Kidney epithelial cell (primary cell): ENCODE measurements at regions not wholly inside any gene's neighbourhood (a gene's known extent, or its start where the extent isn't known, plus 50 kb on each side); places are given as distances from the start of the nearest gene placed in this dataset.

Experiments
- DNase-seq: peaks from one replicate; pipeline ENCODE4 v3.0.0-alpha.2; 2010; ENCODE audit warnings: low read depth
- H3K27me3 ChIP-seq: 2 replicates; pipeline ENCODE4 v1.6.0; 2011; ENCODE audit warnings: low read length; ENCODE audit not compliant: control insufficient read depth, insufficient read depth
- H3K36me3 ChIP-seq: 2 replicates; pipeline ENCODE4 v1.5.1; 2011; ENCODE audit warnings: low read length; ENCODE audit not compliant: control insufficient read depth, insufficient read depth
- H3K4me3 ChIP-seq: 2 replicates; pipeline ENCODE4 v1.5.1; 2011; ENCODE audit warnings: low read depth, mild to moderate bottlenecking, control low read depth, low read length
- TF ChIP-seq, protein P1 (sequence below): IDR thresholded peaks from 2 replicates; pipeline ENCODE4 v1.5.1; 2011; ENCODE audit warnings: mild to moderate bottlenecking, moderate library complexity, low read length, control low read depth, inconsistent platforms; ENCODE audit not compliant: insufficient read depth, poor library complexity, severe bottlenecking

DNA sequence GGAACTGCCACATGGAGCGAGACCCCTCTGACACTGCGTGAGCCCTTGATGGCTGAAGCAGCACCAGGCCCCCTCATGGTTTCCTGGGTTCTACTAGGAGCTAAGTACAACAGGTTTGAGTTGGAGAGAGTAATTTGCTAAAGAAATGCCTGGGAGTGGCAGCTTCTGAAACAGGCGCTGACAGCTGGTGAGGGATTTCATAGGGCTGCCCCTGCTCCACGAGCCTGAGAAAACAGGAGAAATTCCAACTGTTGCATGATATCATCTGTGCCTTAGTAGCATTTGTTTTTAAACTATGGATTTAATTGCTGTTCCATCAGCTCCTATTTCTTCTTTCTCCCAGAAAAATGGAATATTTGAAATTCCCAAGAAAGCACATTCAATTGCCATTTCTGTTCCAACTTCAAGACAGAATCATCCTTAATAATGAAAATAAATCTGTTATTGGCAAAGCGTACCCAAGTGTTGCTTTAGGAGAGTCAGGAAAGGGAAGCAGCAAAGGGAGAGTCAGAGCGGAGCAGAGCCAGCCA is 78.8 kb upstream of the ANKFN1 start:
- no peaks in the 10 kb centered on the region for H3K36me3 ChIP-seq
- TF ChIP-seq, protein P1, sequence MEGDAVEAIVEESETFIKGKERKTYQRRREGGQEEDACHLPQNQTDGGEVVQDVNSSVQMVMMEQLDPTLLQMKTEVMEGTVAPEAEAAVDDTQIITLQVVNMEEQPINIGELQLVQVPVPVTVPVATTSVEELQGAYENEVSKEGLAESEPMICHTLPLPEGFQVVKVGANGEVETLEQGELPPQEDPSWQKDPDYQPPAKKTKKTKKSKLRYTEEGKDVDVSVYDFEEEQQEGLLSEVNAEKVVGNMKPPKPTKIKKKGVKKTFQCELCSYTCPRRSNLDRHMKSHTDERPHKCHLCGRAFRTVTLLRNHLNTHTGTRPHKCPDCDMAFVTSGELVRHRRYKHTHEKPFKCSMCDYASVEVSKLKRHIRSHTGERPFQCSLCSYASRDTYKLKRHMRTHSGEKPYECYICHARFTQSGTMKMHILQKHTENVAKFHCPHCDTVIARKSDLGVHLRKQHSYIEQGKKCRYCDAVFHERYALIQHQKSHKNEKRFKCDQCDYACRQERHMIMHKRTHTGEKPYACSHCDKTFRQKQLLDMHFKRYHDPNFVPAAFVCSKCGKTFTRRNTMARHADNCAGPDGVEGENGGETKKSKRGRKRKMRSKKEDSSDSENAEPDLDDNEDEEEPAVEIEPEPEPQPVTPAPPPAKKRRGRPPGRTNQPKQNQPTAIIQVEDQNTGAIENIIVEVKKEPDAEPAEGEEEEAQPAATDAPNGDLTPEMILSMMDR = no peak

DNA sequence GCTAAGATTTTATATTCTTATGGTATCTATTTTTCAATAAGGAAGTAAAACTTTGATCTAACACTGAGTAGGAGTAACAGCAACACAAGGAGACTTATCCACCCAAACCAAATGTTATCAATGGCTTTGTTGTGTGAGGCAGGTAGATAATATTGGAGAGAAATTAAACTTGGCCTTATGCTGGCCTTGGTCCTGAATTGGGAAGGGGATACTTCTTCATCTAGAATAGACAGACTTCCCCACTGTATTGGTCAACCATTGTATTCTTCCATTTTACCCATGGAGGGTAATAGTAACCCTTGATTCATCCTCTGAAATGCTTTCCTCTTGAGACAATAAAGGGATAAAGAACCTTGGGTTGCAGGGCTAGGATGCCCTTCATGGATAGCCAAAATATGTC is 76.3 kb upstream of the ANKFN1 start:
- Histone ChIP-seq H3K27me3 (no peaks in the 10 kb centered on the region), H3K4me3 (no peak overlapping the region), H3K36me3 (no peaks in the 10 kb centered on the region)
- no peak for DNase-seq
- TF ChIP-seq, protein P1 = no peak

More for the DNA sequence above, 78.8 kb upstream of the ANKFN1 start:
- H3K27me3 ChIP-seq = no peaks in the 10 kb centered on the region
- no peak for DNase-seq
- no peak overlapping the region for H3K4me3 ChIP-seq

DNA sequence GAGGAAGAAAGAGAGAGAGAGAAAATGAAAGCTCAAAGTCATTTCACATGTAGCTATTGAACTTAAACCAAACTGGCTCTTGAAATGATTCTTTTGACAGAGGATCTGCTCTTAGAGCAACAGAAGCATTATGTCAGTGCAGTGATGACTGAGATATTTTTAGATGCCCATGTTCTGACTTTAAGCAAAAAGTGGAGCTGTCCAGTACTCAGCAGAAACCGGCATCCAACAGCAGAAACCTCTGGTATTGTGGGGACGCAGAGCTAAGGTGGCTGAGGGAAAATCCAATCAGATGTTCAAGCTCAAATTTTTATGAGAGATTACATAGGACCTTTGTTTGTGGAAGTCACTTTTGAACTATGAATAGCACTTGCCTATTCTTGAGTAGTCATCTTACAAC is 69.8 kb upstream of the ANKFN1 start:
- no peak overlapping the region for H3K4me3 ChIP-seq
- DNase-seq = no peak
- TF ChIP-seq, protein P1 = no peak
- no peaks in the 10 kb centered on the region for H3K27me3 ChIP-seq
- no peaks in the 10 kb centered on the region for H3K36me3 ChIP-seq

DNA sequence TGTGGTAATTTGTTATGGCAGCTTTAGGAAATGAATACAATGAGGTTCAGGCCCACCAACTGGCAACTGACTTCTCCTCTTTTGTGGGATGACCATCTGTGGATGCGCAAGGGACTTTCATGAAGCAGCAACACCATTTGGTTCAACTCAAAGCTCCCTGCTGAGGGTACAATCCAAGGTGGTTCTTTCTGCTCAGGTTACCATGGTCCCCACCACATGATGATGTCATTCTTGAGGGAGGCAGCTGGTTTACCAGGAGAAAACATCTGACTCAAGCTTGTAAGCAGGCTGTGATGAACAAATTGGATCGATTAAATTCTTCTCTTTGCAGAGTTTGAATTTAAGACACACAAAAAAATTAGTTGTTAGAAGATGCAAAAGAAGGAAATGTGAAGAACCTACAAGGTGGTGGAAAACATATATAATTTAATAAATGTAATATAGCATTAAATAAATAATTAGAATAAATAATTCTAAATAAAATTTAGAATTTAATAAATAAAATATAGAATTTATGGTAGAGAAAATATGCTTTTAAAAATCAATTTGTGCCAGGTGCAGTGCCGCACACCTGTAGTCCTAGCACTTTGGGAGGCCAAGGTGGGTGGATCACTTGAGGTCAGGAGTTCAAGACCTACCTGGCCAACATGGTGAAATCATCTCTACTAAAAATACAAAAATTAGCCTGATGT is 67.6 kb upstream of the ANKFN1 start:
- no peak overlapping the region for H3K4me3 ChIP-seq
- TF ChIP-seq, protein P1 = no peak
- no peaks in the 10 kb centered on the region for H3K27me3 ChIP-seq
- no peaks in the 10 kb centered on the region for H3K36me3 ChIP-seq
- no peak for DNase-seq

DNA sequence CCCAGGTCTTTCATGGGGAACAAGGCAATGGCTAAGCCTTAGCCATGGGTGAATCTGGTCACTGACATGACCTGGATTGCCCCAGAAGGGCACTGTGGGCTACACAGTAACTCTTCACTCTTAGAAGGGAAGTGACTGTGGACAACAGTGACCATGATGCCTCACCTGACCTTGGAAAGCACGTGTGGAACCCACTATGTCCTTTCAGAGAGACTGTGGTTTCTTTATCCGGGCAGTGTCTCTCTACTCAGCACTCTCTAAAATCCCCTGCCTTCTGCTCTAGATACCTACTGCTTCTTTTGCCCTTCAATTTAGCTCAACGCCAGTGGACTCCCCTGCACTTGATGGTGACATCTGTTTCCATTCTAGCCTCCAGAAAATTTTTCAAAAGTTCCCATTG is 66.1 kb upstream of the ANKFN1 start:
- H3K27me3 ChIP-seq = no peaks in the 10 kb centered on the region
- no peak for DNase-seq
- TF ChIP-seq, protein P1 = no peak
- H3K36me3 ChIP-seq = no peaks in the 10 kb centered on the region
- no peak overlapping the region for H3K4me3 ChIP-seq
